GM18870 (cell line): ENCODE measurements at regions not wholly inside any gene's neighbourhood (a gene's known extent, or its start where the extent isn't known, plus 50 kb on each side); places are given as distances from the start of the nearest gene placed in this dataset.

Experiments
- ATAC-seq: cut with Tn5 transposase; IDR thresholded peaks from one replicate; pipeline ENCODE4 v1.9.1; 2021; ENCODE audit warnings: moderate library complexity; ENCODE audit not compliant: unreplicated experiment

DNA sequence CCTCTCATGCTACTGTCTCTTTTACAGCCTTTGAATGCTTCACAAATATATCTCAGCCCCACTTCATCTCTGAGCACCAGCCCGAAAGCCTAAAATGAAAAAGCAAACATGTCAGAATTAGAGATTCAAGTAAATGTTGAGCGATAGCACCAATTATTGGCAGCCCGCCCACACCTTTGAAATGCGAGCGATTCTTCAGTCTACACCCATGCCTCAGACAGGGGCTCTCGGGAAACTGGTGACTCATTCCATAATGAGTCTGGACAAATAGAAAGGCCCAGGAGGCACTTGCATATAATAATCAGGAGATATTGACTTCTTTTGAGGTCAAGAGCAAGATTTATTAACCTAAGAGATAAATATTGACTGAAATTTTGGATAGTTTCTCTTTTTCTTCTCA lies 487.3 kb upstream of the PTBP2 start:
- ATAC-seq = no peak

DNA sequence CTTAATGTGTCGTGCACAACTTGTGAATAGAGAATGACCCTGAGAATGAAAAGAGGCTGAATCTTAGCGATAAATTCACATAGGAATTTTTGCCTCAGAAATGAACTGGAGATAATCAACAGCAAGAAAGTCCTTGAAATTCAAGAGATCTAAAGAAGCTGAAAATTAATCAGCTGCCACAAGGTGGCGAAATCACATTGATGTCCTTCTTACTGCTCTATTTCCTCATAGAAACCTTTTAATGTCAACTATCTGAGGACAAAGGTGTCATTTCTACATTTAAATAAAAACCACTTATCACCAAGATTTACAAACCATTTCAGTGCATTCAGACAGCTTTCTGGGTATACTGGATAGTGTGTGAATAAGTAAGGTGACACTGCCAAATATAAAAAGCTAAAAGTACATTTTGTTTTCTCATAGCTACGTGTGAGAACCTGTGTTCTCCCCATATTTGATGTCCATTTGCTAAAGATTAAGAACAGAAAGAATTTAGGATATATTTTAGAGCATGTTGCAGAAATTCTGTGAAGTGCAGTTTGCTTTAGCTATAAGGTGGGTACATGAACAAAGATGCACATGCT lies 485.3 kb upstream of the PTBP2 start:
- no peak for ATAC-seq

DNA sequence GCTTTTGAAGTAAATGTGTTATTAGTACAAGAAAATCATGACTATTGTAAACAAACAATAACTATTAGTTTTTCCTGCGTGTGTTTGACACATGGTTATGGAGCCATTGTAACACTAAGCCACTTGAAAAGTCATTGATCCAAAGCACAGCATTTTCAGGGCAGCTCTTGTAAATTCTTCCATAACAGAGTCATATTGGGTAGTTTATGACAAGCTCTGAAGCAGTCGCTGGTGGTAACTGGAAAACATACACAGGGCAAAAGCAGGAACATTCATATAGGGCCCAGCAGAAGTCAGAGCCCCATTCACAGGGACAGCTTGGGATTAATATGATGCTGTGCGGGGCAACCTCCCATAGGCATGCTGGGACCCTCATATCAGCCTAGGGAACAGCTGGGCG lies 483.2 kb upstream of the PTBP2 start:
- ATAC-seq = no peak

DNA sequence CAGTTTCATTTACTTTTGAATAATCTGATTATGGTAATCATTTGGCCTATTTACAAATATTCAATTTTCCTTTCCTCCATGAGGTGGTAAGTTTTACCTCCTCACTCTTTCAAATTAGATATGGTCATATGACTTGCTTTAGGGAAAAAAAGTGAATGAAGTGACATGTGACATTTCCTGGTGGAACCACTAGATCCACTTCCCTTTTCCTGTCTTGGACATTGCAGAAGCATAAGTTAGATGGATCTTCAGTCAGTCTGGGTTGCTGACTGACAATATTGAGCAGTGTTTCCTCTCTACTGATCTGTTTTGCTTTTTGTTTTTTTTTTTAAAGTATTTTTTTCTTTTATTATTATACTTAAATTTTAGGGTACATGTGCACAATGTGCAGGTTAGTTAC lies 481.1 kb upstream of the PTBP2 start:
- ATAC-seq = no peak

DNA sequence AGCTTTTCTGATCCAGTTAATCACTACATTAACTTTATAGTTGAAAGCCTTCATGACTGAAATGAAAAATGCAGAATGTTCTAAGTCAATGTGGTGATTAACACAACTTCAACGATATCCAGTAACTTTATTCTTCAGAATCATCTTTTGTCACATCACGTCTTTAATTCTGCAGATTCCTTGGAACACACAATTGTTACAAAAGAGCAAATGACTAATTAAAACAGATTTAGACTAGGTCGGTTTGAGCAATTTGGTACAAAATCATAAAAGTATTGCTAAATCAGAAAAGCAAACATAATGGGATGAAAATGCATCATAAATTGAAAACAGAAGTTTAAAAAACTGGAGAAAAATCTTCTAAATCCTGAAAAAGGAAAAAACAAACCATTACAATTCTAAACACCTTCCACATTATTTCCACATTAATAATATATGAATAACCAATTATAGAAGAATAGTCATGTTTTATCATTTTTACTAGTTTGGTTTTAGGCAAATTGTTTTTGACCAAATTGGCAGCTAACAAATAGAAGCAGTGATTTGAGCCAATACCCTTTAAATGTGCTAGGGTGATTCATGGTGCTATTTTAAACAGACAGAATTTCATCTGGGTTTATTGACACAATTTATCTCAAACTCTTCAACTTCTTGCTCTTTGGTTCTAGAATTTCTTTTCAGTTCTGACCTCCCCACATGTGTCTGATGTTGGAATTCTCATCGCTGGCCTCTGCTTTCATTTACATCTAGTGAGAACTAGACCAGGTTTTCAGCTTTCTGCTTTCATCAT lies 468.1 kb upstream of the PTBP2 start:
- no peak for ATAC-seq

DNA sequence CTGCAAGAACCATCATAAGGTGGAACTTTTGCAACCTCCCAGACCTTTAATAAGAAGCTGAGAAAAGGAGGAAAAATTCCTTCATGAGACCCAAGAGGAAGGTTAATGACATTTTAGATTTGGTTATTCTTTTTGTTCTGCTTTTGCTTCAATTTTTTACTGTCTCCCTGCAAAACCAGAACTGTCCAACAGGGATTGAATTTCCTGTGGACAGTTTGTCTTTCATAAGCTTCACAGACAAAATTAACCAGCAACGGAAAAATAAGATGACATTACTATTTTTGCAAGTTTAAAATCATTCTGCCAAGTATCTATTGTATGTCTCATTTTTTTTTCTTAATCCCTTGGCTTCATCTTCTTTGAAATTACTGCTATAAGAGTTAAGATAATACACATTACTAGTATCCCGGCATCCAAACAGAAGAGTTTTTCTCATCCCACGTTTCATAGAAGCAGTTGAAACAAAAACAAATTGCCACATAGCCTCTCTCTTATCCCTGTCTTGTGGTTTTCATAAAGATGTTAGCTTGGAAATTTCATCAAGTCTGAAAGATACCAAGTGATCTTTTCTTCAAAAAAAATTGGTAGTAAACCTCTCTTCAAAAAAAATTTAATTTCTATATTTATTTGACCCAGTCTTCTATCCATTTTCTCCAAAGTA lies 465.3 kb upstream of the PTBP2 start:
- no peak for ATAC-seq

DNA sequence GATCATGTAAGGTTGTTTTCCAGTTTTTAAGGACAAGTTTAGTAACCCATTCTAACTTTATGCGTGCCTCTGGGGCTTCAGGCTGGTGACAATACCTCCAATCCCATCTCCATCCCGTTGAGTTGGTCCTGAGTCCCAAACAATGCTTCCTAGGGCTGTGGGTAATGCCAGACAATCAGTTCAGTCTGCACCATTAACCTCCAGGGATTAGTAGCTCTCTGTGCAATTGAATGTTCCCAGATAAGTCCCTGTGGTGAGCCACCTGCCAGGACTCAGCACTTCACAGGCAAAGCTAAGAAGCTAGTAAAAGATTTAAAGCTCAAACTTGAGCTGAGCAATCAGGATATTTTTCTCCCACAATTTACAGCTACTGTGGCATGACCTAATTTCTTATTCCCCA lies 462.2 kb upstream of the PTBP2 start:
- ATAC-seq = no peak

DNA sequence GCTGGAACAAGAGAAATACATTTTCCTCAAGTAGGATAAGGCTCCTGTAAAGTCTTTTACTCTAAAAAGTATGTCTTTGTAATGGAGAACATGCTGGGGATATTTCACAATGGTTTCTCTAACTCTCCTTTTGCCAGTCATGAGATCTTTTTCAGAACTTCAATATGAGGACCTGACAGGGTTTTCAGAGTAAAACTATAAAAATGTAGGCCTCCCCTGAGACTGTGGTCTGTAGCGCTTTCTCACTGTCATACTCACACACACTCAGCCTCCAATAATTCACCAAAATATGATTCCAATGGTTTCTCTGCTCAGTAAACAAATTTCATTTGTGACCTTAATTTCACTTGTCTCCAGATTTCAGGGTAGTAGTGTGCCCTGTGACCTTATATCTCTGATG lies 440.1 kb upstream of the PTBP2 start:
- ATAC-seq = no peak

DNA sequence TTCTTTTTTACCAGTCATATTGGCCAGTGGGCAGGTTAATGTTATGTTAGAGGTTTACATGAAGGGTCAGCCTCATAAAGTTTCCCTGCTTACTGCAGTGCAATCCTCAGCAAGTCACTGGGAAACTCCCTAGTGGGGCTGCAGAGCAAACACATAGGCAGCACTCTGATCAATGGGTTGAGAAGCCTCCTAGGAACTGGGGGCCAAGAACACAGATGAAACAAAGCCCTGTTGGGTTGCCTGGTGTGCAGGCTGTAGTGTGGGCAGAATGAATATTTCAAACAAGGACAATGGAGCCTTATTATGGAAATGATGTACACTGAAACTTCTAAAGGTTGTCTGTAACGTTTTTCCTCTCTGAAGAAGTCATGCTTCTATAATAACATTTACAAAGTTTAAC lies 431.6 kb upstream of the PTBP2 start:
- no peak for ATAC-seq

DNA sequence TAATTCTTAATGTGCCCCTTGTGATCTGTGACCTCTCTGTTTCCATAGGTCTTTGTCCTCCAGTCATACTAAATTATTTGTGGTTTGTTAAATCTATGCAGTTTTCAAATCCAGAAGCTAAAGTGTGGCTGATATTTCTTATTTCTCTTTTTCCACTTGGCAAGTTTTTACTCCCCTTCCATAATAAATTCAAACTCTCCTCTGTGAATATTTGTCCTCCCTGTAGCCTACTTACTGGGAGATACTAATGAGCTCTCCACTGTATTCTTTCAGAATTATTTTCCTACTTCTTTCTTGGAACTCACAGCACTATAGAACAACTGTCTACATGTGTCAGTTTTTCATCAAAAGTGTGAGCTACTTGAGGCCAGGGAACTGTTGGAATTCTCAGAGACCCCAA lies 430.8 kb upstream of the PTBP2 start:
- ATAC-seq = no peak

DNA sequence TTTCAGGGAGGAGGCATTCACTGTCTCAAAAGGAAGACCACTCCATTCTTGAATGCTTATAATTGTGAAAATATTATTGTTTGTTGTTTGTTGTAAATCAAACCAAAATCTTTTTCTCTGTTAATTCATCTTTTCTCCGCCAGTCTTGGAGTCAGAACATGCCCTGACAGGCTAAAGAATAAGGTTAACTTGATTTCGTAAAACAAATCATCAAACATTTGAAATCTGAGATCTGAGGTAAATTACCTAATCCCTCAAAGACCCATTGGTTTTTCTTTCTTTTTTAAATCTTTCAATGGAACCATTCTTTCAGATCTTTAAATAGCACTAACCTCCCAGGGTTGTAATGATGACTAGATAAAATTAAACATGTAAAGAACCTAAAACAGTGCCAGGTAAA lies 430.1 kb upstream of the PTBP2 start:
- ATAC-seq = no peak

DNA sequence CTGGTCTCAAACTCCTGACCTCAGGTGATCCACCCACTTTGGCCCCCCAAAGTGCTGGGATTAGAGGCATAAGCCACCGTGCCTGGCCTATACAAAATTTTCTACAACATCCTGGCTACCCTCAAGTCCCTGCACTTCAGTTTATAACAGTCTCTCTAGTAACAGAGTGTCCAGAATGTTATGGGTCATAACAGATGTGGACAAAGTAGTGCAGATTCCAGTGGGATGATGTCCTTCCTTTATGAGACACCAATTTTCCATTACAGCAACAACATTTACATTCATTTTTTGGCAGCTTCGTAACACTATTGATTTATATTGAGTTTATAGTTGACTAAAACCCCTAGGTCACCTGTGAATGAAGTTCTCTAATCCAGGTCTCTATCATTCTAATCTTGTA lies 429.4 kb upstream of the PTBP2 start:
- no peak for ATAC-seq

DNA sequence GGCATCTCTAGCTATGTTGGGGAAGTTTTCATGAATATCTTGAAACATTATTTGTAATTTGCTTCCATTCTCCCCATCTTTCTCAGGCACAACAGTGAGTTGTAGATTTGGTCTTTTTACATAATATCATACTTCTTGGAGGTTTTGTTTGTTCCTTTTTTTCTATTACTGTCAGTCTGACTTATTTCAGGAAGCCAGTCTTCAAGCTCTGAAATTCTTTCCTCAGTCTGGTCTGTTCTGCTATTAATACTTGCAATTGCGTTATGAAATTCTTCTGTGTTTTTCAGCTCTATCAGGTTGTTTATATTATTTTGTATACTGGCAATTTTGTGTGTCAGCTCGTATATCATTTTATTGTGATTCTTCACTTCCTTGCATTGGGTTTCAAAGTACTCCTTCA lies 424.6 kb upstream of the PTBP2 start:
- ATAC-seq = no peak

DNA sequence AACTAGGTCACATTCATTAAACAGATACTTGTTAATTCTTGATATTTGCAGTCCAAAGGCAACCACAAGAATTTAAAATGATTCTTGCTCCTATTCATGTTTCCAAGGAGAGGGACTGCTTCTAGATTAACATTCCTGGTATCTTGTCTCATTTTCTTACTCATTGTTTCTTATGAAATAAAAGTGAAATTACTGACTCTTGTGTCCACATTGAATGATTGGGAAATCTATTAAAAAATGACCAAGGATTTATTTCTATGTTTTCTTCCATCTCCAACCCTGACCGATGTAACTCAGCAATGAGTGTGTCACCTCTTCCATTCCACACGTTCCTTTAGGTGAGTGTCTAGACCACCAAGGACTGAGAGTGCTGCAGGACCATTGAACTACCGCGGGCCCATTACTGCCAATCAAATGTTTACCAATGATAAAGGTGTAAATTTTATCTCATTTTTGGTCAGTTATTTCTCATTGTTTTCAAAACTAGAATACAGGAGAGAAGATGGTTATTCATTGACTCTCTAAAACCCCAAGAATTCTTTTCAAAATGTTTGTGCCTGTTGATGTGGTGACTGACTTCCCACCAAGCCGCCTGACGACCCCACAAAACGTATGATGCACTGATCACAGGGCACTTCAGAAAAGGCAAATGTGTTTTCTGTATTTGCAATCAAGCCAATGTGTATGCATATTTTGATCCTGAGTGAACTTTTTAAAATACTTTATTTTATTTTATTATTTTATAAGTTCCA lies 414.6 kb upstream of the PTBP2 start:
- no peak for ATAC-seq

DNA sequence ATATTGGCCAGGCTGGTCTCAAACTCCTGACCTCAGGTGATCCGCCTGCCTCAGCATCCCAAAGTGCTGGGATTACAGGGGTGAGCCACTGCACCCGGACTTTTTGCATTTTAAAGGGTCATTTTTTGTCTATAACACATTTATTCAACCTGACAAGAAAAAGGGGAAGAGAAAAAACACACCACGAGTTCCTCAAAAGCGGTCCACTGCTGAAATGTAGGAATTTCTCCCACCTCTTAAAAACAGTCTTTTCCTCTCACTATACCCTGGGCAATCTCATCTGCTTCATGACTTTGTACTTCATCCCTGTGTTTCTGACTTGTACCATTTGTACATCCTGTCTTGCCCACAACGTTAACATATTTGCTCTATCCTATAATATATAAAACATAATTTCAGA lies 413.3 kb upstream of the PTBP2 start:
- ATAC-seq = no peak

DNA sequence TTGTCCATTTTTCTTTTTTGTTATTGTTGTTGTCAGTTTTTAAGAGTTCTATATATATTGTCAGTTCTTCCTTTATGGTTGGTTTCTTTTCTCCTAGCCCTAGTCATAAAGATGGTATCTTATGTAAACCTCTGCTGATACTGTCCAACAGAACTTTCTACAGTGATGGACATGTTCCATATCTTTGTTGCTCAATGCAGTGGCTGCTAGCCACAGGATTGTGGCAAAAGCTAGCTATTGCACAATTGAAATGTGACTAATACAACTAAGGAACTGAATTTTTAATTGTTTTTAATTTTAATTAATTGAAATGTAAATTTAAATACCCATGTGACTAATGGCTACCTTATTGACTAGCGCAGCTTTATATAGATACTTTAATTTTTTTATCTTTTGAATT lies 411.8 kb upstream of the PTBP2 start:
- no peak for ATAC-seq

DNA sequence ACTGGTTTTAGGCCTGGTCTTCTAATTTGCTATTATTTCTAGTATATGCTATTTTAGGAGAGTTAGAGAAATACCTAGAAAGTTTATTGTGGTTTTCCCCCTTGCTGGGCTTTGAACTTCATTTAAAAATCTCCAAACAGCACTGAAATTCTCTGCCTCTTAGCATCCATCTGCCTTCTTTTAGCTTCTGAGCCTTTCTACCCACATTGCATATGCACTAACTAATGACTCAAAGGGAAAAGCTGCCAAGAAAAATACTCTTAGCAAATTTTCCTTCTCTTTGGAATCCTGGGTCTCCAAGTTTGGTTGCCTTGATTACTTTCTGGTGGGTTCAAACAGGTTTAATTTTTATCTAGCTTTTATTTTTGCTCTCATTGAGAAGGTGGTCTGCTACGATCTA lies 408.4 kb upstream of the PTBP2 start:
- ATAC-seq = no peak

DNA sequence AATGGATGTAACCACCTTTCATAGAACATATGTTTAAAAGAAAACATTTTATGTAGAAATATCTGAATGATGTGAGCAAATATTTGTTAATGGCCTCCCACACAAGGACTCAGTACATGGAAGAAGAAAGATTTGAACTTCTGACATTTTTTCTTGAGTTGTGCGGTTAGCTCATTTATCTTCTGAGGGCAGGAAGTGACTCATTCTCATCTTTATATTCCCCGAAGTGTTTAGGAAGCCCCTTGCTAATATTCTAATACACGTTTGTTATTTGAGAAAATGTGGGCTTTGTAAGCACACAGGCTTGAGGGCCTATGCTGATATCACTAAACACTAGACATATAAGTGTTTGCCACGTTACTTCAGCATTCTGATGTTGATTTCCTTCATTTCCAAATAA lies 392.5 kb upstream of the PTBP2 start:
- ATAC-seq = no peak

DNA sequence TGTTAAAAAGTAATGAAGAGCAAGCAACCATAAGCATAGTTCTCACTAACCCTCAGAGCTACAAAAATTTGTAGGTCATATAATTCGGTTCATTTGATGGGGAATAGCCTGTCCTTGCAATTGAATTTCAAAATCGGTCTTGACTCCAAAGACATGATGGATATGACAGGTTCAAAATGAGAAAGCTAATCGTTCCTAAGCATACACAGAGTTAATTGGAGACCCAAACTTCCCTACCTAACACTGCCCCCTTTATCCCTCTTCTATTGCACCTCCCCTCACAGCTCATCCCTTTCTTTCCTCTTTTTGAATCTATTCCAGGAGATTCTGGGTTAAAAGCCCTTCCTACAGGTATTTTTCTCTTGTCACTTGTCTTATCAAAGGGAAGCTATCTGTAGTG lies 390.0 kb upstream of the PTBP2 start:
- ATAC-seq = no peak

DNA sequence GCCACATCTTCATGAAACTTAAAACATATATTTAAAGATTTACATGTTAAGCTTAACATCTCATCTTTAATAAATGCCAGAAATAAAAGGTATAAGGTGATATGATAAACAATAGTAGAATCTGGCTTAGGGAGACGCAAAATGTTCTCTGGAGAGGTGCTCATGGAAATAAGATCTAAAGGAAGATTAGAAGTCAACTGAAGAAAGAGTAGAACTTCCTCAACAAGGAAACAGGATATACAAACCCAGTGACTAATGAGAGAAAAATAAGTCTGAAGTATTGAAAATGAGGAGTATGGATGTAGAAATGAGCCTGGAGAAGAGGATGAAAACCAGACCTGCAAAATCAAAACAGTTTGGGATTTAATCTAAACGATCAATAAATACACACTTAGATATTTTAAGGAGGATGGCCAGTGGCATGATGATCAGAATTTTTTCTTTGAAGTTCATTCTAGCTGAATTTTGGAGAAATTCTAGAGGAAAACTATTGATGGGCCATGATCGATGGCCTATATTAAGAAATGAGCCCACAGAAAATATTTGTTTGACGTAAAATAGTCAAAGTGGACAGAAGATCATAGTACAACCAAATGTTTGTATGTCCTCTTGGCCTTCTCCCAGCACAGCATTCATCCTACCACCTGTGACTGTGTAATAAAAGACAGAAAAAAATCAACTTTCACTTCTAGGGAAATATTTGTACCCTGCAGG lies 387.9 kb upstream of the PTBP2 start:
- no peak for ATAC-seq

DNA sequence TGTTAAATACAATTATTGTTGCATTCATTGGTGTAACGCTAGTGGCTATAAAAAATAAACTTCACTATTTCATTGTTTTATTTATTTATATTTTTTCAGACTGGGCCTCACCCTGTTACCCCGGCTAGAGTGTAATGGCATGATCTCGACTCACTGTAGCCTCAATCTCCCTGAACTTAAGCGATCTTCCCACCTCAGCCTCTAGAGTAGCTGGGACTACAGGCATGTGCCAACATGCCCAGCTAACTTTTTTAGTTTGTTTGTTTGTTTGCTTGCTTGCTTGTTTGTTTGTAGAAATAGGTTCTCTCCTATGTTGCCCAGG lies 387.4 kb upstream of the PTBP2 start:
- no peak for ATAC-seq
